Sigmoid colon (tissue), 4 donors: ENCODE measurements at regions not wholly inside any gene's neighbourhood (a gene's known extent, or its start where the extent isn't known, plus 50 kb on each side); places are given as distances from the start of the nearest gene placed in this dataset.

Source experiments
- EP300 ChIP-seq, 4 donors: sonication (generic); formaldehyde crosslinking; IDR thresholded peaks; one replicate each; pipeline ENCODE4 v1.6.1; 2017; ENCODE audit warnings: antibody characterized with exemption in 4 of 4
- TF ChIP-seq, protein P1 (sequence below), 4 experiments: fragments of 450-650 bp in 3 of 4; fragments of 200-600 bp in 1 of 4; IDR thresholded peaks; one replicate each; pipeline ENCODE4 v1.5.1; 2016 to 2019; ENCODE audit warnings: antibody characterized with exemption in 4 of 4, mild to moderate bottlenecking in 3 of 4, moderate library complexity in 2 of 4

DNA sequence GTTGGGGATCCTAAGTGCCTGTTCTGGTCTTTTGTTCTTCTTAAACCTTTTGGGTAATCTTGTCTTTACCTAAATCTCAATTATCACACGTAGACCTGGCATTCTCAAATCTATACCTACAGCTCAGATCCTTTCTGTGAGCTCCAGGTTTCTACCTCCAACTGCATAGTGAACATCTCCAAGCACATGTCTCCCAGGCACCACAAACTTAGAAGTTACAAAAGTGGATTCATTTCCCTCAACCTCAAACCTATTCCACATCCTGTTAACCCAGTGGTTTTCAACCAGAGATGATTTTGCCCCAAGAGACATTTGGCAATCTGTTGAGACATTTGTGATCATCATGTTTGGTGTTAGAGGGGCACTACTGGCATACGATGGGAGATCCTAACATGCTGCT, 183.5 kb downstream of the TENT5A start:
- no peak for TF ChIP-seq EP300 (IDR thresholded peaks at IDR 0.05)
- TF ChIP-seq, protein P1, sequence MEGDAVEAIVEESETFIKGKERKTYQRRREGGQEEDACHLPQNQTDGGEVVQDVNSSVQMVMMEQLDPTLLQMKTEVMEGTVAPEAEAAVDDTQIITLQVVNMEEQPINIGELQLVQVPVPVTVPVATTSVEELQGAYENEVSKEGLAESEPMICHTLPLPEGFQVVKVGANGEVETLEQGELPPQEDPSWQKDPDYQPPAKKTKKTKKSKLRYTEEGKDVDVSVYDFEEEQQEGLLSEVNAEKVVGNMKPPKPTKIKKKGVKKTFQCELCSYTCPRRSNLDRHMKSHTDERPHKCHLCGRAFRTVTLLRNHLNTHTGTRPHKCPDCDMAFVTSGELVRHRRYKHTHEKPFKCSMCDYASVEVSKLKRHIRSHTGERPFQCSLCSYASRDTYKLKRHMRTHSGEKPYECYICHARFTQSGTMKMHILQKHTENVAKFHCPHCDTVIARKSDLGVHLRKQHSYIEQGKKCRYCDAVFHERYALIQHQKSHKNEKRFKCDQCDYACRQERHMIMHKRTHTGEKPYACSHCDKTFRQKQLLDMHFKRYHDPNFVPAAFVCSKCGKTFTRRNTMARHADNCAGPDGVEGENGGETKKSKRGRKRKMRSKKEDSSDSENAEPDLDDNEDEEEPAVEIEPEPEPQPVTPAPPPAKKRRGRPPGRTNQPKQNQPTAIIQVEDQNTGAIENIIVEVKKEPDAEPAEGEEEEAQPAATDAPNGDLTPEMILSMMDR (IDR thresholded peaks at IDR 0.05): no peak
